HUES48 (cell line): ENCODE measurements at regions not wholly inside any gene's neighbourhood (a gene's known extent, or its start where the extent isn't known, plus 50 kb on each side); places are given as distances from the start of the nearest gene placed in this dataset.

Experiments
- H3K27ac ChIP-seq: one replicate; pipeline ENCODE4 v1.7.0; 2013; ENCODE audit warnings: low read depth, low read length, inconsistent platforms
- H3K27me3 ChIP-seq: 2 replicates; pipeline ENCODE4 v1.6.1; 2013; ENCODE audit warnings: mild to moderate bottlenecking, low read length; ENCODE audit not compliant: control insufficient read depth, insufficient read depth
- H3K36me3 ChIP-seq: 2 replicates; pipeline ENCODE4 v1.6.1; 2013; ENCODE audit warnings: low read length; ENCODE audit not compliant: control insufficient read depth, insufficient read depth
- H3K4me1 ChIP-seq: 2 replicates; pipeline ENCODE4 v1.6.1; 2013; ENCODE audit warnings: mild to moderate bottlenecking, low read length; ENCODE audit not compliant: control insufficient read depth, insufficient read depth
- H3K4me3 ChIP-seq: 2 replicates; pipeline ENCODE4 v1.5.1; 2013; ENCODE audit warnings: mild to moderate bottlenecking, low read depth, low read length
- H3K9ac ChIP-seq: 2 replicates; pipeline ENCODE4 v1.6.1; 2013; ENCODE audit warnings: mild to moderate bottlenecking, low read depth, low read length, moderate library complexity
- H3K9me3 ChIP-seq: 2 replicates; pipeline ENCODE4 v1.6.1; 2013; ENCODE audit warnings: low read length; ENCODE audit not compliant: control insufficient read depth, insufficient read depth

GRCh38 chr10:84075226-84076046, 63.9 kb upstream of the GHITM start:
- H3K27me3 ChIP-seq = no peaks in the 10 kb centered on the region
- H3K4me1 ChIP-seq = peaks cover 8% of the 10 kb centered on the region; the same call in 1 of the 2 replicates
- H3K36me3 ChIP-seq = no peaks in the 10 kb centered on the region
- H3K9ac ChIP-seq = no peak overlapping the region
- H3K4me3 ChIP-seq = no peak overlapping the region
- H3K27ac ChIP-seq = no peak overlapping the region
- H3K9me3 ChIP-seq = no peaks in the 10 kb centered on the region

GRCh38 chr10:84076047-84076388, 63.3 kb upstream of the GHITM start:
- H3K27me3 ChIP-seq = no peaks in the 10 kb centered on the region
- H3K9me3 ChIP-seq = no peaks in the 10 kb centered on the region
- H3K4me1 ChIP-seq = peaks cover 8% of the 10 kb centered on the region; the same call in 1 of the 2 replicates
- no peak overlapping the region for H3K27ac ChIP-seq
- H3K36me3 ChIP-seq = no peaks in the 10 kb centered on the region
- no peak overlapping the region for H3K9ac ChIP-seq
- no peak overlapping the region for H3K4me3 ChIP-seq

GRCh38 chr10:84076540-84077195, 62.6 kb upstream of the GHITM start:
- no peaks in the 10 kb centered on the region for H3K36me3 ChIP-seq

GRCh38 chr10:84077768-84078167, 61.5 kb upstream of the GHITM start:
- no peak overlapping the region for H3K4me3 ChIP-seq
- H3K9me3 ChIP-seq = no peaks in the 10 kb centered on the region
- H3K4me1 ChIP-seq = peaks cover 8% of the 10 kb centered on the region; the same call in 1 of the 2 replicates
- no peak overlapping the region for H3K9ac ChIP-seq
- H3K27me3 ChIP-seq = no peaks in the 10 kb centered on the region
- H3K27ac ChIP-seq = no peak overlapping the region
- no peaks in the 10 kb centered on the region for H3K36me3 ChIP-seq

More at GRCh38 chr10:84076540-84077195, 62.6 kb upstream of the GHITM start:
- Histone ChIP-seq H3K27ac (no peak overlapping the region), H3K9me3 (no peaks in the 10 kb centered on the region), H3K4me3 (no peak overlapping the region), H3K4me1 (peaks cover 8% of the 10 kb centered on the region; the same call in 1 of the 2 replicates), H3K9ac (no peak overlapping the region), H3K27me3 (no peaks in the 10 kb centered on the region)

- no peak overlapping the region for H3K27ac ChIP-seq
- peaks cover 2% of the 10 kb centered on the region; the same call in 1 of the 2 replicates for H3K4me1 ChIP-seq
- no peaks in the 10 kb centered on the region for H3K9me3 ChIP-seq
- no peaks in the 10 kb centered on the region for H3K27me3 ChIP-seq
- no peaks in the 10 kb centered on the region for H3K36me3 ChIP-seq
- no peak overlapping the region for H3K9ac ChIP-seq
- no peak overlapping the region for H3K4me3 ChIP-seq
These were observed 60.5 kb upstream of the GHITM start for GRCh38 chr10:84078771-84079170.

- Histone ChIP-seq H3K9ac (no peak overlapping the region), H3K4me3 (no peak overlapping the region), H3K9me3 (no peaks in the 10 kb centered on the region), H3K27me3 (no peaks in the 10 kb centered on the region), H3K4me1 (peaks cover 2% of the 10 kb centered on the region; the same call in 1 of the 2 replicates), H3K36me3 (no peaks in the 10 kb centered on the region), H3K27ac (no peak overlapping the region)
These were observed 55.0 kb upstream of the GHITM start for GRCh38 chr10:84084342-84084741.

GRCh38 chr10:84087202-84087601, 52.1 kb upstream of the GHITM start:
- H3K9ac ChIP-seq = no peak overlapping the region
- H3K36me3 ChIP-seq = no peaks in the 10 kb centered on the region
- no peak overlapping the region for H3K4me3 ChIP-seq
- H3K27me3 ChIP-seq = no peaks in the 10 kb centered on the region
- no peaks in the 10 kb centered on the region for H3K9me3 ChIP-seq
- no peaks in the 10 kb centered on the region for H3K4me1 ChIP-seq
- no peak overlapping the region for H3K27ac ChIP-seq

- Histone ChIP-seq H3K4me3 (no peak overlapping the region), H3K27ac (no peak overlapping the region), H3K4me1 (no peaks in the 10 kb centered on the region), H3K9ac (no peak overlapping the region), H3K27me3 (no peaks in the 10 kb centered on the region), H3K9me3 (no peaks in the 10 kb centered on the region), H3K36me3 (no peaks in the 10 kb centered on the region)
These were observed 50.7 kb upstream of the GHITM start for GRCh38 chr10:84088626-84089025.

- Histone ChIP-seq H3K27ac (no peak overlapping the region), H3K4me3 (no peak overlapping the region), H3K27me3 (no peaks in the 10 kb centered on the region), H3K9ac (no peak overlapping the region), H3K36me3 (no peaks in the 10 kb centered on the region), H3K9me3 (no peaks in the 10 kb centered on the region), H3K4me1 (no peaks in the 10 kb centered on the region)
These were observed 50.1 kb upstream of the GHITM start for GRCh38 chr10:84089162-84089561.
